OCI-LY1 (cell line): ENCODE measurements at regions not wholly inside any gene's neighbourhood (a gene's known extent, or its start where the extent isn't known, plus 50 kb on each side); places are given as distances from the start of the nearest gene placed in this dataset.

Experiments
- EZH2 ChIP-seq: fragments of 200-600 bp; sonication (generic), shearing (Covaris generic); IDR thresholded peaks from 2 replicates; pipeline ENCODE4 v1.8.0; 2017; ENCODE audit warnings: borderline replicate concordance, mixed run types, mild to moderate bottlenecking, antibody characterized with exemption, low read length, moderate library complexity, mixed read lengths
- TF ChIP-seq, protein P1 (sequence below): fragments of 200-600 bp; sonication (generic), shearing (Covaris generic); IDR thresholded peaks from 2 replicates; pipeline ENCODE4 v1.5.1; 2017; ENCODE audit warnings: mild to moderate bottlenecking, antibody characterized with exemption, low read length, moderate library complexity, mixed read lengths

DNA sequence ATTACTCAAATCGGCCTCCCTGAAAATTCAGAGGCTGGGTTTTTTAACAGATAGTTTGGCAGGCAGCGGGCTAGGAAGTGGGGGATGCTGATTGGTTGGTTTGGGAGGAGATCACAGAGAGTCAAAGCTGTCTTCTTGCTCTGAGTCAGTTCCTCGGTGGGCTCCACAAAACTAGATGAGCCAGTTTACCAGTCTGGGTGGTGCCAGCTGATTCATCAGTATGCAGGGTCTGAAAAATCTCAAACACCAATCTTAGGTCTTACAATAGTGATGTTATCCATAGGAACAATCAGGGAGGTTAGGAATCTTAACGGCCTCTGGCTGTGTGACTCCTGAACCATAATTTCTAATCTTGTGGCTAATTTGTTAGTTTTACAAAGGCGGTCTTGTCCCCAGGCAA lies 190.7 kb downstream of the C6orf118 start:
- TF ChIP-seq, protein P1, sequence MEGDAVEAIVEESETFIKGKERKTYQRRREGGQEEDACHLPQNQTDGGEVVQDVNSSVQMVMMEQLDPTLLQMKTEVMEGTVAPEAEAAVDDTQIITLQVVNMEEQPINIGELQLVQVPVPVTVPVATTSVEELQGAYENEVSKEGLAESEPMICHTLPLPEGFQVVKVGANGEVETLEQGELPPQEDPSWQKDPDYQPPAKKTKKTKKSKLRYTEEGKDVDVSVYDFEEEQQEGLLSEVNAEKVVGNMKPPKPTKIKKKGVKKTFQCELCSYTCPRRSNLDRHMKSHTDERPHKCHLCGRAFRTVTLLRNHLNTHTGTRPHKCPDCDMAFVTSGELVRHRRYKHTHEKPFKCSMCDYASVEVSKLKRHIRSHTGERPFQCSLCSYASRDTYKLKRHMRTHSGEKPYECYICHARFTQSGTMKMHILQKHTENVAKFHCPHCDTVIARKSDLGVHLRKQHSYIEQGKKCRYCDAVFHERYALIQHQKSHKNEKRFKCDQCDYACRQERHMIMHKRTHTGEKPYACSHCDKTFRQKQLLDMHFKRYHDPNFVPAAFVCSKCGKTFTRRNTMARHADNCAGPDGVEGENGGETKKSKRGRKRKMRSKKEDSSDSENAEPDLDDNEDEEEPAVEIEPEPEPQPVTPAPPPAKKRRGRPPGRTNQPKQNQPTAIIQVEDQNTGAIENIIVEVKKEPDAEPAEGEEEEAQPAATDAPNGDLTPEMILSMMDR = no peak
- TF ChIP-seq EZH2 = no peak
